GM12891 (cell line): ENCODE measurements at regions not wholly inside any gene's neighbourhood (a gene's known extent, or its start where the extent isn't known, plus 50 kb on each side); places are given as distances from the start of the nearest gene placed in this dataset.

ENCODE experiments used
- PAX5 ChIP-seq: IDR thresholded peaks from 2 replicates; pipeline ENCODE4 v1.6.1; 2011; ENCODE audit warnings: low read length, moderate library complexity, mild to moderate bottlenecking; ENCODE audit not compliant: insufficient read depth, severe bottlenecking
- POLR2A ChIP-seq: IDR thresholded peaks from 2 replicates; pipeline ENCODE4 v1.6.1; 2011; ENCODE audit warnings: low read depth, low read length, control low read depth
- POLR2AphosphoS5 ChIP-seq: IDR thresholded peaks from 2 replicates; pipeline ENCODE4 v1.6.1; 2011; ENCODE audit warnings: low read depth, low read length, control low read depth
- POU2F2 ChIP-seq: IDR thresholded peaks from 2 replicates; pipeline ENCODE4 v1.6.1; 2011; ENCODE audit warnings: low read depth, mild to moderate bottlenecking, control low read depth, low read length, moderate library complexity
- SPI1 ChIP-seq: IDR thresholded peaks from 2 replicates; pipeline ENCODE4 v1.6.1; 2011; ENCODE audit warnings: low read depth, low read length, control low read depth
- TAF1 ChIP-seq: IDR thresholded peaks from 2 replicates; pipeline ENCODE4 v1.6.1; 2011; ENCODE audit warnings: low read depth, low read length, control low read depth

DNA sequence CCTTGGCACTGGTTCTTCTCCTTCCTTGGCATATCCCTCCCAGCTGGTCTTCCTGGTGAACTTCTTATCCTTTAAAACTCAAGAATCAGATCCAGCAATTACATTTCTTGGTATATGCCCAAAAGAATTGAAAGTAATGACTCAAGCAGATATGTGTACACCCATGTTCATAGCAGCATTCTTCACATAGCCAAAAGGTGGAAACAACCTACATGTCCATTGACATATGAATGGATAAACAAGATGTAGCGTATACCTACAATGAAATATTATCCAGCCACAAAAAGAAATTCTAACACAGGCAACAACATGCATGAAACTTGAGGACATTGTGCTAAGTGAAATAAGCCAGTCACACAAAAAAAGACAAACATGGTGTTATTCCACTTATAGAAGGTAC is 103.7 kb upstream of the NT5E start:
- TF ChIP-seq POLR2AphosphoS5, result no peak
- TF ChIP-seq TAF1, result no peak
- no peak for TF ChIP-seq POLR2A
- TF ChIP-seq PAX5, result no peak
- TF ChIP-seq POU2F2, result no peak
- TF ChIP-seq SPI1, result no peak
